ENCODE measurements at regions not wholly inside any gene's neighbourhood (a gene's known extent, or its start where the extent isn't known, plus 50 kb on each side); places are given as distances from the start of the nearest gene placed in this dataset.
"Not testable (repeated sequence)": the region's sequence is repeated elsewhere in the genome, so short reads cannot be mapped to it uniquely, and the experiment has no call there.

- no peak for DNase-seq (ENCODE audit: low read depth in 2 of 2)
Observed at GRCh38 chr4:57331959-57332358, 221.8 kb upstream of the IGFBP7 start.

GRCh38 chr4:57329279-57329678, 219.1 kb upstream of the IGFBP7 start:
- DNase-seq (ENCODE audit: low read depth in 2 of 2), result no peak

GRCh38 chr4:57324673-57325307, 214.6 kb upstream of the IGFBP7 start:
- no peak for DNase-seq (ENCODE audit: low read depth in 2 of 2)

- no peak for DNase-seq (ENCODE audit: low read depth in 2 of 2)
Observed at GRCh38 chr4:57320849-57321248, 210.7 kb upstream of the IGFBP7 start.

GRCh38 chr4:57320217-57320616, 210.0 kb upstream of the IGFBP7 start:
- DNase-seq (ENCODE audit: low read depth in 2 of 2), result no peak

- DNase-seq (ENCODE audit: low read depth in 2 of 2), result no peak
Observed at GRCh38 chr4:57318703-57319102, 208.5 kb upstream of the IGFBP7 start.

- DNase-seq (ENCODE audit: low read depth in 2 of 2), result no peak
Observed at GRCh38 chr4:57314636-57315035, 204.5 kb upstream of the IGFBP7 start.

- DNase-seq (ENCODE audit: low read depth in 2 of 2), result no peak
Observed at GRCh38 chr4:57312296-57312695, 202.1 kb upstream of the IGFBP7 start.

- DNase-seq (ENCODE audit: low read depth in 2 of 2), result no peak
Observed at GRCh38 chr4:57309658-57310057, 199.5 kb upstream of the IGFBP7 start.

GRCh38 chr4:57308301-57308700, 198.1 kb upstream of the IGFBP7 start:
- no peak for DNase-seq (ENCODE audit: low read depth in 2 of 2)

GRCh38 chr4:57305836-57306235, 195.7 kb upstream of the IGFBP7 start:
- DNase-seq (ENCODE audit: low read depth in 2 of 2), result no peak

GRCh38 chr4:57303012-57303751, 193.0 kb upstream of the IGFBP7 start:
- DNase-seq (ENCODE audit: low read depth in 2 of 2), result no peak

GRCh38 chr4:57300300-57300699, 190.1 kb upstream of the IGFBP7 start:
- not testable (repeated sequence) for DNase-seq (ENCODE audit: low read depth in 2 of 2)

GRCh38 chr4:57291911-57292310, 181.7 kb upstream of the IGFBP7 start:
- no peak for DNase-seq (ENCODE audit: low read depth in 2 of 2)

- no peak for DNase-seq (ENCODE audit: low read depth in 2 of 2)
Observed at GRCh38 chr4:57287687-57288604, 177.8 kb upstream of the IGFBP7 start.

- DNase-seq (ENCODE audit: low read depth in 2 of 2), result no peak
Observed at GRCh38 chr4:57282933-57283310, 172.7 kb upstream of the IGFBP7 start.

- no peak for DNase-seq (ENCODE audit: low read depth in 2 of 2)
Observed at GRCh38 chr4:57280481-57280880, 170.3 kb upstream of the IGFBP7 start.

- DNase-seq (ENCODE audit: low read depth in 2 of 2), result no peak
Observed at GRCh38 chr4:57278780-57279179, 168.6 kb upstream of the IGFBP7 start.

- DNase-seq (ENCODE audit: low read depth in 2 of 2), result no peak
Observed at GRCh38 chr4:57274082-57274481, 163.9 kb upstream of the IGFBP7 start.

GRCh38 chr4:57270346-57270745, 160.2 kb upstream of the IGFBP7 start:
- no peak for DNase-seq (ENCODE audit: low read depth in 2 of 2)

- DNase-seq (ENCODE audit: low read depth in 2 of 2), result no peak
Observed at GRCh38 chr4:57265831-57266582, 155.8 kb upstream of the IGFBP7 start.

GRCh38 chr4:57254754-57255153, 144.6 kb upstream of the IGFBP7 start:
- no peak for DNase-seq (ENCODE audit: low read depth in 2 of 2)
